ENCODE measurements at regions not wholly inside any gene's neighbourhood (a gene's known extent, or its start where the extent isn't known, plus 50 kb on each side); places are given as distances from the start of the nearest gene placed in this dataset.
A peak's percentile ranks its signal among the peaks of the same experiment; 100 is the strongest.

DNA sequence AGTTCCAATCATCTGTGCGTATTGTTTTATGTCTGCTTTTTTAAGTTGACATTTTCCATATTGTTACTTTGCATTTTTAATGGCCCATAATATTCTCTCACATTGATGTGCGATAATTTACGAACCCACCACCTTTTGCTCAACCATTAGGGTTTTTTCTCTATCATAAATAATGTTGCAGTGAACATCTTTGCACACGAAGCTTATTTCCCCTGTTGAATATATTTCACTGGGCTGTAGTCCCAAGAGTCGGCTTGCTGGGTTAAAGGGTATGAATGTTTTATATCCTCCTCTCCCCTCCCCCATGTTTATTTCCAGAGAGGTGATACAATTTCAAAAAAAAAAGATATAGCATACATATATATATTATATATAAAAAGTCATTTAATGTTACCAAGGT, 272.7 kb upstream of the RGMA start:
- no peaks in the 10 kb centered on the region for H3K4me1 ChIP-seq
- no peaks in the 10 kb centered on the region for H3K36me3 ChIP-seq
- DNase-seq (no peak), ATAC-seq (no peak)
- H3K27me3 ChIP-seq = peaks cover 0 to 36% (median 3%) of the 10 kb centered on the region in 9 donors
- no peak overlapping the region for H3K4me3 ChIP-seq
- WGBS, 4 donors = 62 to 67% (median 65%) methylated on average over 5 of the region's 5 CpGs
- intact Hi-C loops (cut with DNase I) = no loop called here
- TF ChIP-seq POLR2A (IDR thresholded peaks at IDR 0.05) = no peak
- TF ChIP-seq, protein P1, sequence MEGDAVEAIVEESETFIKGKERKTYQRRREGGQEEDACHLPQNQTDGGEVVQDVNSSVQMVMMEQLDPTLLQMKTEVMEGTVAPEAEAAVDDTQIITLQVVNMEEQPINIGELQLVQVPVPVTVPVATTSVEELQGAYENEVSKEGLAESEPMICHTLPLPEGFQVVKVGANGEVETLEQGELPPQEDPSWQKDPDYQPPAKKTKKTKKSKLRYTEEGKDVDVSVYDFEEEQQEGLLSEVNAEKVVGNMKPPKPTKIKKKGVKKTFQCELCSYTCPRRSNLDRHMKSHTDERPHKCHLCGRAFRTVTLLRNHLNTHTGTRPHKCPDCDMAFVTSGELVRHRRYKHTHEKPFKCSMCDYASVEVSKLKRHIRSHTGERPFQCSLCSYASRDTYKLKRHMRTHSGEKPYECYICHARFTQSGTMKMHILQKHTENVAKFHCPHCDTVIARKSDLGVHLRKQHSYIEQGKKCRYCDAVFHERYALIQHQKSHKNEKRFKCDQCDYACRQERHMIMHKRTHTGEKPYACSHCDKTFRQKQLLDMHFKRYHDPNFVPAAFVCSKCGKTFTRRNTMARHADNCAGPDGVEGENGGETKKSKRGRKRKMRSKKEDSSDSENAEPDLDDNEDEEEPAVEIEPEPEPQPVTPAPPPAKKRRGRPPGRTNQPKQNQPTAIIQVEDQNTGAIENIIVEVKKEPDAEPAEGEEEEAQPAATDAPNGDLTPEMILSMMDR (IDR thresholded peaks at IDR 0.05) = no peak
- H3K27ac ChIP-seq = no peak overlapping the region
- H3K9me3 ChIP-seq = no peaks in the 10 kb centered on the region

GRCh38 chr15:93360976-93361375, 272.0 kb upstream of the RGMA start:
- ATAC-seq (no peak), DNase-seq (no peak)
- intact Hi-C loops (cut with DNase I) = no loop called here
- Histone ChIP-seq H3K4me1 (no peaks in the 10 kb centered on the region), H3K27ac (no peak overlapping the region), H3K4me3 (no peak overlapping the region), H3K27me3 (peaks cover 0 to 36% (median 3%) of the 10 kb centered on the region in 9 donors), H3K36me3 (no peaks in the 10 kb centered on the region), H3K9me3 (no peaks in the 10 kb centered on the region)
- TF ChIP-seq, protein P1 (IDR thresholded peaks at IDR 0.05) = no peak
- no peak for TF ChIP-seq POLR2A (IDR thresholded peaks at IDR 0.05)
- WGBS, 4 donors = 81 to 85% (median 84%) methylated on average over 2 of the region's 2 CpGs

DNA sequence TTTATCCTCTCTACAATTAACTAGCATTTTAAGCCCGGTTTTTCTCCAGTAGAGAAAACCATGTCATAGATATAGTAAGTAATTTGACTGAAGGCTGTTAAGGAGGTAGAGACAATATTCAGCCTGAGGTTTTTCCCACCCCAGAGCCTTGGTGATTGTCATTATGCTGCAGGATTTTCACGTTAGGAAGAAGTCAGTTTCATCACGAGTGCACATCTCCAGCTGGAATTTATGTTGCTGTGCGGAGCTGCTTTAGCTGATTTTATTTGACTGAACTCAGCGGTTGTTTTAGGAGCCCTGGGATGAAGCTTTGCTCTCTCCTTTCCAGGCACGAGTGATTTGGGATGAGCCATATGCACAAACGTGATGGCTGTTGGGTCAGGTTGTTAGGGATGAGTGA, 271.3 kb upstream of the RGMA start:
- TF ChIP-seq, protein P1 (IDR thresholded peaks at IDR 0.05) = no peak
- TF ChIP-seq POLR2A (IDR thresholded peaks at IDR 0.05) = no peak

GRCh38 chr15:93359425-93360131, 270.6 kb upstream of the RGMA start:
- peak overlapping the region in 1 of 12 donors; percentile 62 for H3K27ac ChIP-seq
- DNase-seq (no peak), ATAC-seq (no peak)
- WGBS, 4 donors = 59 to 73% (median 71%) methylated on average over 15 of the region's 15 CpGs
- TF ChIP-seq, protein P1 (IDR thresholded peaks at IDR 0.05) = no peak
- no peak for TF ChIP-seq POLR2A (IDR thresholded peaks at IDR 0.05)
- H3K4me1 ChIP-seq = no peaks in the 10 kb centered on the region
- peaks cover 0 to 27% (median 0%) of the 10 kb centered on the region in 9 donors for H3K27me3 ChIP-seq
- H3K36me3 ChIP-seq = no peaks in the 10 kb centered on the region
- intact Hi-C loops (cut with DNase I) = no loop called here
- H3K4me3 ChIP-seq = no peak overlapping the region
- H3K9me3 ChIP-seq = no peaks in the 10 kb centered on the region

More for the DNA sequence above, 271.3 kb upstream of the RGMA start:
- Histone ChIP-seq H3K27ac (peak overlapping the region in 1 of 12 donors; percentile 62), H3K4me3 (no peak overlapping the region), H3K27me3 (peaks cover 0 to 31% (median 0%) of the 10 kb centered on the region in 9 donors), H3K9me3 (no peaks in the 10 kb centered on the region), H3K36me3 (no peaks in the 10 kb centered on the region), H3K4me1 (no peaks in the 10 kb centered on the region)
- ATAC-seq = no peak
- WGBS, 4 donors = 69 to 84% (median 75%) methylated on average over 7 of the region's 7 CpGs
- intact Hi-C loops (cut with DNase I) = no loop called here
- DNase-seq = no peak
